ENCODE measurements at regions not wholly inside any gene's neighbourhood (a gene's known extent, or its start where the extent isn't known, plus 50 kb on each side); places are given as distances from the start of the nearest gene placed in this dataset.

- H3K4me2 ChIP-seq, result no peak overlapping the region
- H3F3A ChIP-seq (replicated peaks; ENCODE audit: insufficient read depth), result no peaks in the 10 kb centered on the region
- H3K27ac ChIP-seq (ENCODE audit: low read depth in 2 of 2, low read length in 1 of 2), result no peak overlapping the region
- POLR2A ChIA-PET, result no interaction called here
- H3K36me3 ChIP-seq (replicated peaks in 1 of 2; ENCODE audit: control insufficient read depth in 1 of 2, insufficient read depth in 2 of 2, low read length in 1 of 2), result no peaks in the 10 kb centered on the region
- no peaks in the 10 kb centered on the region for H3K4me1 ChIP-seq (ENCODE audit: control insufficient read depth in 1 of 2, insufficient read depth in 2 of 2, low read depth in 1 of 2, low read length in 1 of 2)
- H3K9ac ChIP-seq, result no peak overlapping the region
- TF ChIP-seq RFX5 (IDR thresholded peaks at IDR 0.05; ENCODE audit: low read length) (no peak), RAD21 (IDR thresholded peaks at IDR 0.05; ENCODE audit: low read length) (no peak), TEAD4 (IDR thresholded peaks at IDR 0.05; ENCODE audit: borderline replicate concordance, insufficient read depth) (no peak), SIN3A (IDR thresholded peaks at IDR 0.05; ENCODE audit: borderline replicate concordance, low read depth, low read length) (no peak), JUND (IDR thresholded peaks at IDR 0.05) (no peak)
- CTCF ChIA-PET, result no interaction called here
- no peak overlapping the region for H3K4me3 ChIP-seq (ENCODE audit: low read depth in 2 of 2, low read length in 1 of 2)
- WGBS (ENCODE audit: low lambda C conversion rate), result 71% methylated on average over 3 of the region's 3 CpGs
- H3K9me2 ChIP-seq, result no peaks in the 10 kb centered on the region
- H3K27me3 ChIP-seq (ENCODE audit: insufficient read depth), result no peaks in the 10 kb centered on the region
- no peak for DNase-seq
- no peaks in the 10 kb centered on the region for H4K20me1 ChIP-seq (ENCODE audit: insufficient read depth)
- H3K79me2 ChIP-seq (ENCODE audit: insufficient read depth), result no peaks in the 10 kb centered on the region
- H2AFZ ChIP-seq (ENCODE audit: low read depth), result peak overlapping the region; percentile 15; the same call in 1 of the 2 replicates
- no peaks in the 10 kb centered on the region for H3K9me3 ChIP-seq
Observed at GRCh38 chr10:90984898-90985297, 64.0 kb upstream of the ANKRD1 start.

GRCh38 chr10:90985321-90985933, 64.5 kb upstream of the ANKRD1 start:
- Histone ChIP-seq H3F3A (replicated peaks; ENCODE audit: insufficient read depth) (no peaks in the 10 kb centered on the region), H3K36me3 (replicated peaks in 1 of 2; ENCODE audit: control insufficient read depth in 1 of 2, insufficient read depth in 2 of 2, low read length in 1 of 2) (no peaks in the 10 kb centered on the region), H3K27ac (ENCODE audit: low read depth in 2 of 2, low read length in 1 of 2) (no peak overlapping the region), H3K79me2 (ENCODE audit: insufficient read depth) (no peaks in the 10 kb centered on the region), H3K9ac (no peak overlapping the region), H2AFZ (ENCODE audit: low read depth) (peak overlapping the region; percentile 15; the same call in 1 of the 2 replicates), H3K4me2 (no peak overlapping the region), H3K27me3 (ENCODE audit: insufficient read depth) (no peaks in the 10 kb centered on the region), H4K20me1 (ENCODE audit: insufficient read depth) (no peaks in the 10 kb centered on the region), H3K4me1 (ENCODE audit: control insufficient read depth in 1 of 2, insufficient read depth in 2 of 2, low read depth in 1 of 2, low read length in 1 of 2) (no peaks in the 10 kb centered on the region), H3K9me3 (no peaks in the 10 kb centered on the region), H3K4me3 (ENCODE audit: low read depth in 2 of 2, low read length in 1 of 2) (no peak overlapping the region), H3K9me2 (no peaks in the 10 kb centered on the region)
- 41% methylated on average over 3 of the region's 3 CpGs for WGBS (ENCODE audit: low lambda C conversion rate)
- ChIA-PET CTCF (interaction anchor here (0.6 to 1.7 kb wide), 2 partner anchors 21 to 57 kb away, joined by 5 read pairs; no protein-coding TSS in a partner anchor), POLR2A (no interaction called here)
- TF ChIP-seq RXRA (IDR thresholded peaks at IDR 0.05; ENCODE audit: borderline replicate concordance, low read depth), result no peak
- no peak for TF ChIP-seq FOSL2 (IDR thresholded peaks at IDR 0.05; ENCODE audit: borderline replicate concordance, low read depth)
- TF ChIP-seq NRF1 (IDR thresholded peaks at IDR 0.05; ENCODE audit: low read depth, low read length), result no peak
- TF ChIP-seq TEAD4 (IDR thresholded peaks at IDR 0.05; ENCODE audit: borderline replicate concordance, insufficient read depth), result no peak
- no peak for TF ChIP-seq TCF12 (IDR thresholded peaks at IDR 0.05)
- TF ChIP-seq EZH2phosphoT487 (IDR thresholded peaks at IDR 0.05; ENCODE audit: borderline replicate concordance, low read depth), result no peak
- TF ChIP-seq, protein P1, sequence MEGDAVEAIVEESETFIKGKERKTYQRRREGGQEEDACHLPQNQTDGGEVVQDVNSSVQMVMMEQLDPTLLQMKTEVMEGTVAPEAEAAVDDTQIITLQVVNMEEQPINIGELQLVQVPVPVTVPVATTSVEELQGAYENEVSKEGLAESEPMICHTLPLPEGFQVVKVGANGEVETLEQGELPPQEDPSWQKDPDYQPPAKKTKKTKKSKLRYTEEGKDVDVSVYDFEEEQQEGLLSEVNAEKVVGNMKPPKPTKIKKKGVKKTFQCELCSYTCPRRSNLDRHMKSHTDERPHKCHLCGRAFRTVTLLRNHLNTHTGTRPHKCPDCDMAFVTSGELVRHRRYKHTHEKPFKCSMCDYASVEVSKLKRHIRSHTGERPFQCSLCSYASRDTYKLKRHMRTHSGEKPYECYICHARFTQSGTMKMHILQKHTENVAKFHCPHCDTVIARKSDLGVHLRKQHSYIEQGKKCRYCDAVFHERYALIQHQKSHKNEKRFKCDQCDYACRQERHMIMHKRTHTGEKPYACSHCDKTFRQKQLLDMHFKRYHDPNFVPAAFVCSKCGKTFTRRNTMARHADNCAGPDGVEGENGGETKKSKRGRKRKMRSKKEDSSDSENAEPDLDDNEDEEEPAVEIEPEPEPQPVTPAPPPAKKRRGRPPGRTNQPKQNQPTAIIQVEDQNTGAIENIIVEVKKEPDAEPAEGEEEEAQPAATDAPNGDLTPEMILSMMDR (IDR thresholded peaks at IDR 0.05), result no peak
- TF ChIP-seq RCOR1 (IDR thresholded peaks at IDR 0.05; ENCODE audit: low read length), result no peak
- no peak for TF ChIP-seq USF2 (IDR thresholded peaks at IDR 0.05; ENCODE audit: borderline replicate concordance, low read depth, low read length)
- no peak for TF ChIP-seq POLR2AphosphoS5 (IDR thresholded peaks at IDR 0.05; ENCODE audit: low read depth, low read length)
- TF ChIP-seq MEF2A (IDR thresholded peaks at IDR 0.05; ENCODE audit: borderline replicate concordance, low read depth), result no peak
- TF ChIP-seq, protein P2, sequence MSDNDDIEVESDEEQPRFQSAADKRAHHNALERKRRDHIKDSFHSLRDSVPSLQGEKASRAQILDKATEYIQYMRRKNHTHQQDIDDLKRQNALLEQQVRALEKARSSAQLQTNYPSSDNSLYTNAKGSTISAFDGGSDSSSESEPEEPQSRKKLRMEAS (IDR thresholded peaks at IDR 0.05; ENCODE audit: low read depth), result no peak
- TF ChIP-seq, protein P3, sequence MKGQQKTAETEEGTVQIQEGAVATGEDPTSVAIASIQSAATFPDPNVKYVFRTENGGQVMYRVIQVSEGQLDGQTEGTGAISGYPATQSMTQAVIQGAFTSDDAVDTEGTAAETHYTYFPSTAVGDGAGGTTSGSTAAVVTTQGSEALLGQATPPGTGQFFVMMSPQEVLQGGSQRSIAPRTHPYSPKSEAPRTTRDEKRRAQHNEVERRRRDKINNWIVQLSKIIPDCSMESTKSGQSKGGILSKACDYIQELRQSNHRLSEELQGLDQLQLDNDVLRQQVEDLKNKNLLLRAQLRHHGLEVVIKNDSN (IDR thresholded peaks at IDR 0.05; ENCODE audit: borderline replicate concordance, low read depth), result no peak
- no peak for TF ChIP-seq RFX5 (IDR thresholded peaks at IDR 0.05; ENCODE audit: low read length)
- TF ChIP-seq YY1 (IDR thresholded peaks at IDR 0.05; ENCODE audit: low read depth), result no peak
- no peak for DNase-seq

Measured in SK-N-SH (cell line).